SK-N-SH (cell line): ENCODE measurements at regions not wholly inside any gene's neighbourhood (a gene's known extent, or its start where the extent isn't known, plus 50 kb on each side); places are given as distances from the start of the nearest gene placed in this dataset.

Experiments
- CTCF ChIP-seq: fragments of 200-600 bp; sonication (generic); IDR thresholded peaks from 2 replicates; pipeline ENCODE4 v1.6.1; 2017; ENCODE audit warnings: antibody characterized with exemption, mild to moderate bottlenecking, moderate library complexity
- ELF1 ChIP-seq: IDR thresholded peaks from 2 replicates; pipeline ENCODE4 v1.4.0; 2012
- EP300 ChIP-seq, 2 experiments: IDR thresholded peaks; 2 replicates each; pipeline versions ENCODE4 v1.4.0 to v1.6.1; 2012; ENCODE audit warnings: borderline replicate concordance in 1 of 2, low read depth in 1 of 2, low read length in 1 of 2
- JUND ChIP-seq: IDR thresholded peaks from 2 replicates; pipeline ENCODE4 v1.4.0; 2012
- MXI1 ChIP-seq: IDR thresholded peaks from 2 replicates; pipeline ENCODE4 v1.6.1; 2012; ENCODE audit warnings: mild to moderate bottlenecking, low read depth, low read length, improper control_type of control experiment
- NRF1 ChIP-seq: IDR thresholded peaks from 2 replicates; pipeline ENCODE4 v1.6.1; 2012; ENCODE audit warnings: low read depth, mild to moderate bottlenecking, low read length
- PBX3 ChIP-seq: IDR thresholded peaks from 2 replicates; pipeline ENCODE4; 2012
- POLR2AphosphoS5 ChIP-seq: IDR thresholded peaks from 2 replicates; pipeline ENCODE4 v1.6.1; 2012; ENCODE audit warnings: low read depth, low read length
- RAD21 ChIP-seq: IDR thresholded peaks from 2 replicates; pipeline ENCODE4 v1.6.1; 2012; ENCODE audit warnings: mild to moderate bottlenecking, low read length
- RFX5 ChIP-seq: IDR thresholded peaks from 2 replicates; pipeline ENCODE4 v1.6.1; 2012; ENCODE audit warnings: mild to moderate bottlenecking, improper control_type of control experiment, low read length
- SMC3 ChIP-seq: IDR thresholded peaks from 2 replicates; pipeline ENCODE4 v1.6.1; 2012; ENCODE audit warnings: low read depth, low read length, improper control_type of control experiment
- TF ChIP-seq, protein P1 (sequence below): IDR thresholded peaks from 2 replicates; pipeline ENCODE4 v1.4.0; 2012; ENCODE audit warnings: low read depth
- TF ChIP-seq, protein P2 (sequence below): IDR thresholded peaks from 2 replicates; pipeline ENCODE4 v1.4.0; 2012; ENCODE audit warnings: low read depth, borderline replicate concordance
- TF ChIP-seq, protein P3 (sequence below): IDR thresholded peaks from 2 replicates; pipeline ENCODE4 v1.6.1; 2012; ENCODE audit warnings: mild to moderate bottlenecking, low read depth, low read length, moderate library complexity

- TF ChIP-seq POLR2AphosphoS5 (no peak), ELF1 (no peak), CTCF (no peak), EP300 (IDR thresholded peaks at IDR 0.05; ENCODE audit: borderline replicate concordance in 1 of 2, low read depth in 1 of 2, low read length in 1 of 2) (no peak), NRF1 (no peak), RFX5 (no peak), SMC3 (no peak), PBX3 (no peak), RAD21 (no peak), MXI1 (no peak), JUND (no peak)
- TF ChIP-seq, protein P1, sequence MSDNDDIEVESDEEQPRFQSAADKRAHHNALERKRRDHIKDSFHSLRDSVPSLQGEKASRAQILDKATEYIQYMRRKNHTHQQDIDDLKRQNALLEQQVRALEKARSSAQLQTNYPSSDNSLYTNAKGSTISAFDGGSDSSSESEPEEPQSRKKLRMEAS = no peak
- TF ChIP-seq, protein P2, sequence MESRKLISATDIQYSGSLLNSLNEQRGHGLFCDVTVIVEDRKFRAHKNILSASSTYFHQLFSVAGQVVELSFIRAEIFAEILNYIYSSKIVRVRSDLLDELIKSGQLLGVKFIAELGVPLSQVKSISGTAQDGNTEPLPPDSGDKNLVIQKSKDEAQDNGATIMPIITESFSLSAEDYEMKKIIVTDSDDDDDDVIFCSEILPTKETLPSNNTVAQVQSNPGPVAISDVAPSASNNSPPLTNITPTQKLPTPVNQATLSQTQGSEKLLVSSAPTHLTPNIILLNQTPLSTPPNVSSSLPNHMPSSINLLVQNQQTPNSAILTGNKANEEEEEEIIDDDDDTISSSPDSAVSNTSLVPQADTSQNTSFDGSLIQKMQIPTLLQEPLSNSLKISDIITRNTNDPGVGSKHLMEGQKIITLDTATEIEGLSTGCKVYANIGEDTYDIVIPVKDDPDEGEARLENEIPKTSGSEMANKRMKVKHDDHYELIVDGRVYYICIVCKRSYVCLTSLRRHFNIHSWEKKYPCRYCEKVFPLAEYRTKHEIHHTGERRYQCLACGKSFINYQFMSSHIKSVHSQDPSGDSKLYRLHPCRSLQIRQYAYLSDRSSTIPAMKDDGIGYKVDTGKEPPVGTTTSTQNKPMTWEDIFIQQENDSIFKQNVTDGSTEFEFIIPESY = no peak
- TF ChIP-seq, protein P3, sequence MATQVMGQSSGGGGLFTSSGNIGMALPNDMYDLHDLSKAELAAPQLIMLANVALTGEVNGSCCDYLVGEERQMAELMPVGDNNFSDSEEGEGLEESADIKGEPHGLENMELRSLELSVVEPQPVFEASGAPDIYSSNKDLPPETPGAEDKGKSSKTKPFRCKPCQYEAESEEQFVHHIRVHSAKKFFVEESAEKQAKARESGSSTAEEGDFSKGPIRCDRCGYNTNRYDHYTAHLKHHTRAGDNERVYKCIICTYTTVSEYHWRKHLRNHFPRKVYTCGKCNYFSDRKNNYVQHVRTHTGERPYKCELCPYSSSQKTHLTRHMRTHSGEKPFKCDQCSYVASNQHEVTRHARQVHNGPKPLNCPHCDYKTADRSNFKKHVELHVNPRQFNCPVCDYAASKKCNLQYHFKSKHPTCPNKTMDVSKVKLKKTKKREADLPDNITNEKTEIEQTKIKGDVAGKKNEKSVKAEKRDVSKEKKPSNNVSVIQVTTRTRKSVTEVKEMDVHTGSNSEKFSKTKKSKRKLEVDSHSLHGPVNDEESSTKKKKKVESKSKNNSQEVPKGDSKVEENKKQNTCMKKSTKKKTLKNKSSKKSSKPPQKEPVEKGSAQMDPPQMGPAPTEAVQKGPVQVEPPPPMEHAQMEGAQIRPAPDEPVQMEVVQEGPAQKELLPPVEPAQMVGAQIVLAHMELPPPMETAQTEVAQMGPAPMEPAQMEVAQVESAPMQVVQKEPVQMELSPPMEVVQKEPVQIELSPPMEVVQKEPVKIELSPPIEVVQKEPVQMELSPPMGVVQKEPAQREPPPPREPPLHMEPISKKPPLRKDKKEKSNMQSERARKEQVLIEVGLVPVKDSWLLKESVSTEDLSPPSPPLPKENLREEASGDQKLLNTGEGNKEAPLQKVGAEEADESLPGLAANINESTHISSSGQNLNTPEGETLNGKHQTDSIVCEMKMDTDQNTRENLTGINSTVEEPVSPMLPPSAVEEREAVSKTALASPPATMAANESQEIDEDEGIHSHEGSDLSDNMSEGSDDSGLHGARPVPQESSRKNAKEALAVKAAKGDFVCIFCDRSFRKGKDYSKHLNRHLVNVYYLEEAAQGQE = no peak
Observed at GRCh38 chr9:81397481-81398381, 291.6 kb downstream of the TLE1 start.
